SK-N-SH (cell line): ENCODE measurements at regions not wholly inside any gene's neighbourhood (a gene's known extent, or its start where the extent isn't known, plus 50 kb on each side); places are given as distances from the start of the nearest gene placed in this dataset.

ENCODE experiments used
- CTCF ChIA-PET: fragments of 300-600, 350-600 bp; formaldehyde crosslinking; extraction: SDS; loops from one replicate; lab custom pipeline; 2021; lab: Yijun Ruan, JAX
- POLR2A ChIA-PET: fragments of 350-600 bp; sonication (Branson Sonifier 250); formaldehyde crosslinking; extraction: SDS; loops from one replicate; lab custom pipeline; 2020; ENCODE audit warnings: antibody characterized with exemption, inconsistent platforms; lab: Yijun Ruan, JAX
- DNase-seq: peaks from one replicate; pipeline ENCODE4 v3.0.0; 2012
- H2AFZ ChIP-seq: fragments of 200-600 bp; sonication (generic); 2 replicates; pipeline ENCODE4 v1.8.1; 2016; ENCODE audit warnings: antibody characterized with exemption, mild to moderate bottlenecking, low read depth
- H3F3A ChIP-seq: fragments of 200-600 bp; sonication (generic); replicated peaks from 2 replicates; pipeline ENCODE3; 2016; ENCODE audit warnings: antibody characterized with exemption, mild to moderate bottlenecking; ENCODE audit not compliant: insufficient read depth
- H3K27ac ChIP-seq, 2 experiments: fragments of 200-500 bp in 1 of 2; fragments of 200-600 bp in 1 of 2; sonication (Bioruptor generic) in 1 of 2; sonication (generic), shearing (Covaris generic) in 1 of 2; 2 replicates each; pipeline versions ENCODE4 v1.5.1 to v1.6.1; 2014 to 2016; ENCODE audit warnings: low read depth in 2 of 2, inconsistent platforms in 1 of 2, low read length in 1 of 2, mild to moderate bottlenecking in 1 of 2, mixed read lengths in 1 of 2
- H3K27me3 ChIP-seq: fragments of 200-600 bp; sonication (generic), shearing (Covaris generic); 2 replicates; pipeline ENCODE4 v1.6.1; 2016; ENCODE audit warnings: mixed run types; ENCODE audit not compliant: insufficient read depth
- H3K36me3 ChIP-seq, 2 experiments: fragments of 200-500 bp in 1 of 2; fragments of 200-600 bp in 1 of 2; sonication (Bioruptor generic) in 1 of 2; sonication (generic) in 1 of 2; replicated peaks in 1 of 2; 2 replicates each; pipeline versions ENCODE3 to v1.5.1; 2014 to 2016; ENCODE audit warnings: low read length in 1 of 2, mild to moderate bottlenecking in 1 of 2; ENCODE audit not compliant: insufficient read depth in 2 of 2, control insufficient read depth in 1 of 2
- H3K4me1 ChIP-seq, 2 experiments: fragments of 200-500 bp in 1 of 2; fragments of 200-600 bp in 1 of 2; sonication (Bioruptor generic) in 1 of 2; sonication (generic), shearing (Covaris generic) in 1 of 2; 2 replicates each; pipeline versions ENCODE4 v1.5.1 to v1.6.1; 2014 to 2016; ENCODE audit warnings: low read depth in 1 of 2, low read length in 1 of 2, mixed run types in 1 of 2; ENCODE audit not compliant: insufficient read depth in 2 of 2, control insufficient read depth in 1 of 2
- H3K4me2 ChIP-seq: fragments of 200-600 bp; sonication (generic), shearing (Covaris generic); 2 replicates; pipeline ENCODE4 v1.6.1; 2017; ENCODE audit warnings: mixed run types
- H3K4me3 ChIP-seq, 2 experiments: fragments of 200-500 bp in 1 of 2; fragments of 200-600 bp in 1 of 2; sonication (Bioruptor generic) in 1 of 2; sonication (generic), shearing (Covaris generic) in 1 of 2; 2 replicates each; pipeline versions ENCODE4 v1.5.1 to v1.8.1; 2014 to 2016; ENCODE audit warnings: low read depth in 2 of 2, inconsistent platforms in 1 of 2, low read length in 1 of 2, mild to moderate bottlenecking in 1 of 2, mixed read lengths in 1 of 2, moderate library complexity in 1 of 2
- H3K79me2 ChIP-seq: fragments of 200-600 bp; sonication (generic); 2 replicates; pipeline ENCODE4 v1.8.1; 2017; ENCODE audit warnings: mild to moderate bottlenecking; ENCODE audit not compliant: insufficient read depth
- H3K9ac ChIP-seq: fragments of 200-600 bp; sonication (generic); 2 replicates; pipeline ENCODE4 v1.6.1; 2017; ENCODE audit warnings: mixed run types
- H3K9me2 ChIP-seq: fragments of 200-600 bp; sonication (generic); 2 replicates; pipeline ENCODE4 v1.6.1; 2017; ENCODE audit warnings: mixed run types
- H3K9me3 ChIP-seq: fragments of 200-600 bp; sonication (generic); 2 replicates; pipeline ENCODE4 v1.6.1; 2017; ENCODE audit warnings: mixed run types, mild to moderate bottlenecking, moderate library complexity
- H4K20me1 ChIP-seq: fragments of 200-600 bp; sonication (generic); 2 replicates; pipeline ENCODE4 v1.6.1; 2017; ENCODE audit warnings: mild to moderate bottlenecking, mixed run types; ENCODE audit not compliant: insufficient read depth
- CHD2 ChIP-seq: fragments of 150-350 bp; IDR thresholded peaks from 2 replicates; pipeline ENCODE4 v1.6.1; 2018; ENCODE audit warnings: low read length; ENCODE audit not compliant: partially characterized antibody
- CTCF ChIP-seq: fragments of 200-600 bp; sonication (generic); IDR thresholded peaks from 2 replicates; pipeline ENCODE4 v1.6.1; 2017; ENCODE audit warnings: antibody characterized with exemption, mild to moderate bottlenecking, moderate library complexity
- EP300 ChIP-seq, 2 experiments: IDR thresholded peaks; 2 replicates each; pipeline versions ENCODE4 v1.4.0 to v1.6.1; 2012; ENCODE audit warnings: borderline replicate concordance in 1 of 2, low read depth in 1 of 2, low read length in 1 of 2
- EZH2phosphoT487 ChIP-seq: fragments of 200-600 bp; sonication (generic); IDR thresholded peaks from 2 replicates; pipeline ENCODE4 v1.6.1; 2017; ENCODE audit warnings: low read depth, mixed run types, mild to moderate bottlenecking, antibody characterized with exemption, moderate library complexity, borderline replicate concordance
- FOSL2 ChIP-seq: IDR thresholded peaks from 2 replicates; pipeline ENCODE4 v1.4.0; 2012; ENCODE audit warnings: low read depth, mild to moderate bottlenecking, moderate library complexity, borderline replicate concordance
- FOXJ3 ChIP-seq: sonication (generic); formaldehyde crosslinking; IDR thresholded peaks from 2 replicates; pipeline ENCODE4 v1.5.1; 2020; ENCODE audit warnings: mild to moderate bottlenecking, missing genetic modification reagents
- GABPA ChIP-seq: IDR thresholded peaks from 2 replicates; pipeline ENCODE4 v1.4.0; 2012; ENCODE audit warnings: low read depth, mild to moderate bottlenecking
- GATA2 ChIP-seq: sonication (generic); formaldehyde crosslinking; IDR thresholded peaks from 2 replicates; pipeline ENCODE4 v1.5.0; 2020; ENCODE audit warnings: mild to moderate bottlenecking, missing genetic modification reagents
- JUND ChIP-seq: IDR thresholded peaks from 2 replicates; pipeline ENCODE4 v1.4.0; 2012
- MXI1 ChIP-seq: IDR thresholded peaks from 2 replicates; pipeline ENCODE4 v1.6.1; 2012; ENCODE audit warnings: mild to moderate bottlenecking, low read depth, low read length, improper control_type of control experiment
- NRF1 ChIP-seq: IDR thresholded peaks from 2 replicates; pipeline ENCODE4 v1.6.1; 2012; ENCODE audit warnings: low read depth, mild to moderate bottlenecking, low read length
- PBX3 ChIP-seq: IDR thresholded peaks from 2 replicates; pipeline ENCODE4; 2012
- RAD21 ChIP-seq: IDR thresholded peaks from 2 replicates; pipeline ENCODE4 v1.6.1; 2012; ENCODE audit warnings: mild to moderate bottlenecking, low read length
- RCOR1 ChIP-seq: fragments of 150-350 bp; IDR thresholded peaks from 2 replicates; pipeline ENCODE4 v1.6.1; 2017; ENCODE audit warnings: antibody characterized with exemption, low read length
- RFX5 ChIP-seq: IDR thresholded peaks from 2 replicates; pipeline ENCODE4 v1.6.1; 2012; ENCODE audit warnings: mild to moderate bottlenecking, improper control_type of control experiment, low read length
- RXRA ChIP-seq: IDR thresholded peaks from 2 replicates; pipeline ENCODE4 v1.4.0; 2012; ENCODE audit warnings: low read depth, mild to moderate bottlenecking, borderline replicate concordance
- TAF1 ChIP-seq: IDR thresholded peaks from 2 replicates; pipeline ENCODE4 v1.6.1; 2012; ENCODE audit warnings: low read depth, mild to moderate bottlenecking, low read length, moderate library complexity, borderline replicate concordance
- TCF12 ChIP-seq: IDR thresholded peaks from 2 replicates; pipeline ENCODE4 v1.4.0; 2012
- TEAD4 ChIP-seq: IDR thresholded peaks from 2 replicates; pipeline ENCODE4 v1.4.0; 2012; ENCODE audit warnings: mild to moderate bottlenecking, borderline replicate concordance; ENCODE audit not compliant: insufficient read depth
- ZBTB33 ChIP-seq: IDR thresholded peaks from 2 replicates; pipeline ENCODE4 v1.4.0; 2012; ENCODE audit warnings: low read depth, borderline replicate concordance
- WGBS: methylation state at CpG from one replicate; pipeline ENCODE4 v1.1.6; 2017; ENCODE audit warnings: low lambda C conversion rate; 5-methylcytosine and 5-hydroxymethylcytosine counted together

GRCh38 chr10:84087202-84087601 is 52.1 kb upstream of the GHITM start (continued):
- TF ChIP-seq PBX3 (no peak), NRF1 (no peak)

- no peaks in the 10 kb centered on the region for H3K9me3 ChIP-seq
- H4K20me1 ChIP-seq, result no peaks in the 10 kb centered on the region
- peak; percentile 63 for DNase-seq
- peaks cover 0 to 6% of the 10 kb centered on the region in 2 experiments; a peak in 2 of 4 replicates for H3K4me1 ChIP-seq
- H3K36me3 ChIP-seq, result no peaks in the 10 kb centered on the region
- CTCF ChIA-PET, result interaction anchor here (0.7 to 0.8 kb wide), 2 partner anchors 217 to 1826 kb away, joined by 3 read pairs; no protein-coding TSS in a partner anchor
- no peak overlapping the region for H3K9ac ChIP-seq
- TF ChIP-seq EP300 (IDR thresholded peaks at IDR 0.05; ENCODE audit: borderline replicate concordance in 1 of 2, low read depth in 1 of 2, low read length in 1 of 2) (peak in 1 of 2 experiments; percentile 25; a peak in 1 of 4 replicates), RCOR1 (peak; percentile 64; the same call in 1 of the 2 replicates), PBX3 (no peak), MXI1 (0 out of 2 replicates have a peak, but pooled peaks have one; percentile 19), GATA2 (peak; percentile 48; the same call in 1 of the 2 replicates), FOSL2 (no peak)
- no peaks in the 10 kb centered on the region for H3F3A ChIP-seq
- WGBS, result 0% methylated on average over 2 of the region's 2 CpGs
- H3K27ac ChIP-seq, result peak overlapping the region in 1 of 2 experiments; percentile 36; a peak in 1 of 4 replicates
- POLR2A ChIA-PET, result no interaction called here
- H2AFZ ChIP-seq, result no peak overlapping the region
- no peaks in the 10 kb centered on the region for H3K9me2 ChIP-seq
- no peak overlapping the region for H3K4me2 ChIP-seq
- no peak overlapping the region for H3K4me3 ChIP-seq
- no peaks in the 10 kb centered on the region for H3K79me2 ChIP-seq
- no peaks in the 10 kb centered on the region for H3K27me3 ChIP-seq
Observed at GRCh38 chr10:84088626-84089025, 50.7 kb upstream of the GHITM start.

GRCh38 chr10:84089162-84089561 is 50.1 kb upstream of the GHITM start:
- Histone ChIP-seq H3K9me2 (no peaks in the 10 kb centered on the region), H3K79me2 (no peaks in the 10 kb centered on the region), H3K9me3 (no peaks in the 10 kb centered on the region), H3K9ac (no peak overlapping the region), H3K36me3 (no peaks in the 10 kb centered on the region), H2AFZ (no peak overlapping the region), H3K4me1 (peaks cover 0 to 6% of the 10 kb centered on the region in 2 experiments; a peak in 2 of 4 replicates), H3K27me3 (no peaks in the 10 kb centered on the region), H3F3A (no peaks in the 10 kb centered on the region), H3K4me2 (no peak overlapping the region), H3K4me3 (no peak overlapping the region), H3K27ac (no peak overlapping the region; a peak in 1 of 4 replicates), H4K20me1 (no peaks in the 10 kb centered on the region)
- TF ChIP-seq EP300 (IDR thresholded peaks at IDR 0.05; ENCODE audit: borderline replicate concordance in 1 of 2, low read depth in 1 of 2, low read length in 1 of 2), result no peak
- no peak for TF ChIP-seq CHD2
- no peak for TF ChIP-seq RFX5
- TF ChIP-seq EZH2phosphoT487, result no peak
- no peak for TF ChIP-seq FOXJ3
- no peak for TF ChIP-seq FOSL2
- TF ChIP-seq TCF12, result no peak
- TF ChIP-seq JUND, result no peak
- no peak for TF ChIP-seq TAF1
- TF ChIP-seq TEAD4, result no peak
- no peak for TF ChIP-seq GABPA
- TF ChIP-seq MXI1, result no peak
- no peak for TF ChIP-seq CTCF
- TF ChIP-seq ZBTB33, result no peak
- no peak for TF ChIP-seq RXRA
- TF ChIP-seq RAD21, result no peak
- TF ChIP-seq NRF1, result no peak
- ChIA-PET POLR2A (no interaction called here), CTCF (interaction anchor here (0.7 to 0.8 kb wide), 2 partner anchors 218 to 1825 kb away, joined by 3 read pairs; no protein-coding TSS in a partner anchor)
- 26% methylated on average over 2 of the region's 2 CpGs for WGBS
- no peak for DNase-seq
